MM.1S (cell line): ENCODE measurements at regions not wholly inside any gene's neighbourhood (a gene's known extent, or its start where the extent isn't known, plus 50 kb on each side); places are given as distances from the start of the nearest gene placed in this dataset.

ENCODE experiments used
- DNase-seq: peaks from one replicate; pipeline ENCODE4 v3.0.0-alpha.2; 2015
- H2AFZ ChIP-seq: fragments of 300-600 bp; sonication (generic); 2 replicates; pipeline ENCODE4 v1.6.0; 2016; ENCODE audit warnings: antibody characterized with exemption, low read length
- H3F3A ChIP-seq: fragments of 300-600 bp; sonication (generic); 2 replicates; pipeline ENCODE4 v1.6.1; 2016; ENCODE audit warnings: mild to moderate bottlenecking, antibody characterized with exemption, low read length, moderate library complexity, mixed read lengths; ENCODE audit not compliant: insufficient read depth
- H3K27ac ChIP-seq: fragments of 300-600 bp; sonication (generic); 2 replicates; pipeline ENCODE4 v1.5.1; 2016; ENCODE audit warnings: mild to moderate bottlenecking, low read length
- H3K27me3 ChIP-seq: fragments of 300-600 bp; sonication (generic); replicated peaks from 2 replicates; pipeline ENCODE4 v1.6.0; 2016; ENCODE audit warnings: low read length; ENCODE audit not compliant: insufficient read depth
- H3K36me3 ChIP-seq: fragments of 300-600 bp; sonication (generic); replicated peaks from 2 replicates; pipeline ENCODE4 v1.6.1; 2016; ENCODE audit warnings: mild to moderate bottlenecking, low read length, mixed read lengths; ENCODE audit not compliant: insufficient read depth
- H3K4me1 ChIP-seq: fragments of 300-600 bp; sonication (generic); 2 replicates; pipeline ENCODE4 v1.6.1; 2016; ENCODE audit warnings: low read length, mixed read lengths
- H3K4me2 ChIP-seq: fragments of 300-600 bp; sonication (generic); 2 replicates; pipeline ENCODE4 v1.6.0; 2016; ENCODE audit warnings: low read depth, low read length
- H3K4me3 ChIP-seq: fragments of 300-600 bp; sonication (generic); 2 replicates; pipeline ENCODE4 v1.5.1; 2016; ENCODE audit warnings: low read length, mixed read lengths
- H3K79me2 ChIP-seq: fragments of 300-600 bp; sonication (generic); 2 replicates; pipeline ENCODE4 v1.6.1; 2016; ENCODE audit warnings: mixed run types, low read length, mixed read lengths
- H3K9ac ChIP-seq: fragments of 300-600 bp; sonication (generic); 2 replicates; pipeline ENCODE4 v1.6.1; 2016; ENCODE audit warnings: low read length, mixed read lengths
- H3K9me2 ChIP-seq: fragments of 300-600 bp; sonication (generic); replicated peaks from 2 replicates; pipeline ENCODE4 v1.6.1; 2016; ENCODE audit warnings: mild to moderate bottlenecking, low read length, mixed read lengths; ENCODE audit not compliant: insufficient read depth
- H3K9me3 ChIP-seq: fragments of 300-600 bp; sonication (generic); replicated peaks from 2 replicates; pipeline ENCODE4 v1.6.1; 2016; ENCODE audit warnings: mild to moderate bottlenecking, low read length, mixed read lengths; ENCODE audit not compliant: insufficient read depth
- H4K20me1 ChIP-seq: fragments of 300-600 bp; sonication (generic); 2 replicates; pipeline ENCODE4 v1.6.1; 2016; ENCODE audit warnings: mild to moderate bottlenecking, low read length, moderate library complexity, mixed read lengths; ENCODE audit not compliant: insufficient read depth
- CTCF ChIP-seq: fragments of 300-600 bp; sonication (generic); IDR thresholded peaks from 2 replicates; pipeline ENCODE4 v1.5.1; 2016; ENCODE audit warnings: antibody characterized with exemption, low read length, mixed read lengths
- EZH2 ChIP-seq: fragments of 300-600 bp; sonication (generic); optimal IDR thresholded peaks from 2 replicates; pipeline ENCODE3; 2017; ENCODE audit warnings: low read depth, mild to moderate bottlenecking, antibody characterized with exemption, low read length, mixed read lengths
- EZH2phosphoT487 ChIP-seq: fragments of 300-600 bp; sonication (generic); IDR thresholded peaks from 2 replicates; pipeline ENCODE4 v1.6.1; 2018; ENCODE audit warnings: antibody characterized with exemption, low read length

- no peak overlapping the region for H3K4me2 ChIP-seq
- H3K9me3 ChIP-seq, result no peaks in the 10 kb centered on the region
- no peak overlapping the region for H3K27ac ChIP-seq
- TF ChIP-seq EZH2phosphoT487 (no peak), CTCF (no peak), EZH2 (no peak)
- H2AFZ ChIP-seq, result no peak overlapping the region
- H3K36me3 ChIP-seq, result no peaks in the 10 kb centered on the region
- H4K20me1 ChIP-seq, result no peaks in the 10 kb centered on the region
- H3K79me2 ChIP-seq, result no peaks in the 10 kb centered on the region
- no peaks in the 10 kb centered on the region for H3K9me2 ChIP-seq
- no peak for DNase-seq
- H3F3A ChIP-seq, result no peaks in the 10 kb centered on the region
- no peak overlapping the region for H3K9ac ChIP-seq
- H3K4me3 ChIP-seq, result no peak overlapping the region
- no peaks in the 10 kb centered on the region for H3K27me3 ChIP-seq
- H3K4me1 ChIP-seq, result no peaks in the 10 kb centered on the region
Measured at GRCh38 chr12:123091230-123092150, 59.4 kb downstream of the PITPNM2 start.

GRCh38 chr12:123089631-123090353 is 61.1 kb downstream of the PITPNM2 start:
- no peaks in the 10 kb centered on the region for H4K20me1 ChIP-seq
- H3K27me3 ChIP-seq, result no peaks in the 10 kb centered on the region
- no peaks in the 10 kb centered on the region for H3K9me2 ChIP-seq
- no peaks in the 10 kb centered on the region for H3K36me3 ChIP-seq
- H3K9me3 ChIP-seq, result no peaks in the 10 kb centered on the region
- no peak overlapping the region for H2AFZ ChIP-seq
- H3K27ac ChIP-seq, result no peak overlapping the region
- H3K4me1 ChIP-seq, result no peaks in the 10 kb centered on the region
- H3F3A ChIP-seq, result no peaks in the 10 kb centered on the region
- no peaks in the 10 kb centered on the region for H3K79me2 ChIP-seq
- H3K9ac ChIP-seq, result no peak overlapping the region
- H3K4me2 ChIP-seq, result no peak overlapping the region
- H3K4me3 ChIP-seq, result no peak overlapping the region
- DNase-seq, result no peak
- no peak for TF ChIP-seq EZH2phosphoT487
- TF ChIP-seq EZH2, result no peak
- TF ChIP-seq CTCF, result no peak

- no peaks in the 10 kb centered on the region for H3K79me2 ChIP-seq
- H3K36me3 ChIP-seq, result no peaks in the 10 kb centered on the region
- H3K4me3 ChIP-seq, result no peak overlapping the region
- no peaks in the 10 kb centered on the region for H4K20me1 ChIP-seq
- no peak overlapping the region for H3K4me2 ChIP-seq
- no peaks in the 10 kb centered on the region for H3K9me3 ChIP-seq
- H3K4me1 ChIP-seq, result peaks cover 4% of the 10 kb centered on the region
- no peaks in the 10 kb centered on the region for H3K27me3 ChIP-seq
- DNase-seq, result no peak
- no peak overlapping the region for H2AFZ ChIP-seq
- no peaks in the 10 kb centered on the region for H3K9me2 ChIP-seq
- no peak overlapping the region for H3K27ac ChIP-seq
- no peak overlapping the region for H3K9ac ChIP-seq
- TF ChIP-seq EZH2phosphoT487 (no peak), CTCF (no peak)
- H3F3A ChIP-seq, result no peaks in the 10 kb centered on the region
Measured at GRCh38 chr12:123089140-123089539, 61.8 kb downstream of the PITPNM2 start.
